H9 (cell line): ENCODE measurements at regions not wholly inside any gene's neighbourhood (a gene's known extent, or its start where the extent isn't known, plus 50 kb on each side); places are given as distances from the start of the nearest gene placed in this dataset.

Experiments used
- DNase-seq: peaks from one replicate; pipeline ENCODE4 v3.0.0-alpha.2; 2017
- H2AFZ ChIP-seq: one replicate; pipeline ENCODE4 v1.6.1; 2013; ENCODE audit warnings: mild to moderate bottlenecking, low read length, control low read depth, moderate library complexity
- H2AK5ac ChIP-seq: 2 replicates; pipeline ENCODE4 v1.6.1; 2013; ENCODE audit warnings: low read length, control low read depth, mixed read lengths; ENCODE audit not compliant: insufficient read length
- H2BK120ac ChIP-seq: one replicate; pipeline ENCODE4 v1.6.1; 2013; ENCODE audit warnings: low read depth, mild to moderate bottlenecking, low read length, control low read depth, inconsistent platforms; ENCODE audit not compliant: poor library complexity, severe bottlenecking
- H2BK12ac ChIP-seq: 2 replicates; pipeline ENCODE4 v1.6.1; 2013; ENCODE audit warnings: low read length, control low read depth, mixed read lengths, low read depth; ENCODE audit not compliant: insufficient read length
- H2BK15ac ChIP-seq: 2 replicates; pipeline ENCODE4 v1.6.1; 2013; ENCODE audit warnings: low read depth, low read length, control low read depth
- H2BK20ac ChIP-seq: one replicate; pipeline ENCODE4 v1.6.1; 2013; ENCODE audit warnings: low read depth, mild to moderate bottlenecking, low read length, control low read depth, inconsistent platforms; ENCODE audit not compliant: poor library complexity, severe bottlenecking
- H2BK5ac ChIP-seq: 2 replicates; pipeline ENCODE4 v1.6.1; 2013; ENCODE audit warnings: low read length, control low read depth, mixed read lengths; ENCODE audit not compliant: insufficient read length
- H3K14ac ChIP-seq: 2 replicates; pipeline ENCODE4 v1.6.1; 2013; ENCODE audit warnings: low read length, control low read depth; ENCODE audit not compliant: insufficient read depth
- H3K18ac ChIP-seq: 2 replicates; pipeline ENCODE4 v1.6.1; 2013; ENCODE audit warnings: low read depth, mild to moderate bottlenecking, mixed read lengths, low read length, control low read depth; ENCODE audit not compliant: insufficient read length
- H3K23ac ChIP-seq: 2 replicates; pipeline ENCODE4 v1.6.1; 2013; ENCODE audit warnings: low read length, control low read depth, mixed read lengths, low read depth; ENCODE audit not compliant: insufficient read length
- H3K23me2 ChIP-seq: 2 replicates; pipeline ENCODE4 v1.6.1; 2013; ENCODE audit warnings: low read depth, mild to moderate bottlenecking, mixed read lengths, low read length, control low read depth; ENCODE audit not compliant: insufficient read length, poor library complexity, severe bottlenecking
- H3K27ac ChIP-seq: 2 replicates; pipeline ENCODE4 v1.5.1; 2013; ENCODE audit warnings: low read length, control low read depth, mixed read lengths, low read depth; ENCODE audit not compliant: insufficient read length
- H3K27me3 ChIP-seq: 2 replicates; pipeline ENCODE4 v1.6.1; 2013; ENCODE audit warnings: low read length, control low read depth, inconsistent platforms; ENCODE audit not compliant: insufficient read depth
- H3K4ac ChIP-seq: 2 replicates; pipeline ENCODE4 v1.6.1; 2013; ENCODE audit warnings: low read depth, mild to moderate bottlenecking, control low read depth, inconsistent platforms, low read length, moderate library complexity
- H3K4me1 ChIP-seq: 2 replicates; pipeline ENCODE4 v1.6.1; 2013; ENCODE audit warnings: low read length, control low read depth, inconsistent platforms; ENCODE audit not compliant: insufficient read depth
- H3K4me2 ChIP-seq: 2 replicates; pipeline ENCODE4 v1.6.1; 2013; ENCODE audit warnings: low read length, control low read depth, mixed read lengths; ENCODE audit not compliant: insufficient read length, insufficient read depth
- H3K56ac ChIP-seq: 2 replicates; pipeline ENCODE4 v1.6.1; 2013; ENCODE audit warnings: low read depth, mild to moderate bottlenecking, mixed read lengths, low read length, control low read depth; ENCODE audit not compliant: insufficient read length
- H3K79me1 ChIP-seq: 2 replicates; pipeline ENCODE4 v1.6.1; 2013; ENCODE audit warnings: low read depth, mild to moderate bottlenecking, moderate library complexity, low read length, control low read depth, inconsistent platforms; ENCODE audit not compliant: insufficient read depth, poor library complexity, severe bottlenecking
- H3K79me2 ChIP-seq: 2 replicates; pipeline ENCODE4 v1.6.1; 2013; ENCODE audit warnings: low read length, control low read depth, inconsistent platforms; ENCODE audit not compliant: insufficient read depth
- H3K9ac ChIP-seq: 2 replicates; pipeline ENCODE4 v1.6.1; 2013; ENCODE audit warnings: low read length, control low read depth, mixed read lengths; ENCODE audit not compliant: insufficient read length; ENCODE audit errors: extremely low read depth
- H3K9me3 ChIP-seq: one replicate; pipeline ENCODE4 v1.6.1; 2013; ENCODE audit warnings: low read depth, low read length, inconsistent platforms; ENCODE audit not compliant: control insufficient read depth
- H3T11ph ChIP-seq: one replicate; pipeline ENCODE4 v1.6.1; 2013; ENCODE audit warnings: mild to moderate bottlenecking, low read length, control low read depth, inconsistent platforms
- H4K20me1 ChIP-seq: one replicate; pipeline ENCODE4 v1.6.1; 2013; ENCODE audit not compliant: control insufficient read depth, insufficient read length, insufficient read depth
- H4K5ac ChIP-seq: 2 replicates; pipeline ENCODE4 v1.6.1; 2013; ENCODE audit warnings: low read depth, mild to moderate bottlenecking, mixed read lengths, low read length, control low read depth; ENCODE audit not compliant: insufficient read length
- H4K8ac ChIP-seq: replicated peaks from 2 replicates; pipeline ENCODE4 v1.6.1; 2013; ENCODE audit warnings: low read length, control low read depth, mixed read lengths, low read depth; ENCODE audit not compliant: insufficient read length
- H4K91ac ChIP-seq: 2 replicates; pipeline ENCODE4 v1.6.1; 2013; ENCODE audit warnings: low read depth, mild to moderate bottlenecking, moderate library complexity, mixed read lengths, low read length, control low read depth; ENCODE audit not compliant: insufficient read length
- H3K27ac Mint-ChIP-seq, 3 experiments: 2 replicates in 2 of 3; 3 replicates in 1 of 3; pipeline ENCODE4 v1.8.0; 2020 to 2021; ENCODE audit warnings: mixed read lengths in 3 of 3, mild to moderate bottlenecking in 1 of 3, moderate library complexity in 1 of 3
- H3K27me3 Mint-ChIP-seq: 2 replicates; pipeline ENCODE4 v1.8.0; 2021; ENCODE audit warnings: low read depth, mild to moderate bottlenecking, moderate library complexity, mixed read lengths
- H3K36me3 Mint-ChIP-seq, 3 experiments: 2 replicates in 2 of 3; 3 replicates in 1 of 3; pipeline ENCODE4 v1.8.0; 2020 to 2021; ENCODE audit warnings: low read depth in 3 of 3, mixed read lengths in 3 of 3; ENCODE audit not compliant: insufficient read depth in 1 of 3
- H3K4me1 Mint-ChIP-seq, 2 experiments: 2 replicates each; pipeline ENCODE4 v1.8.0; 2020; ENCODE audit warnings: mixed read lengths in 2 of 2
- H3K4me3 Mint-ChIP-seq, 2 experiments: 2 replicates in 1 of 2; 3 replicates in 1 of 2; pipeline ENCODE4 v1.8.0; 2020 to 2021; ENCODE audit warnings: mild to moderate bottlenecking in 2 of 2, mixed read lengths in 2 of 2, moderate library complexity in 1 of 2
- H3K9me3 Mint-ChIP-seq, 2 experiments: 2 replicates in 1 of 2; 3 replicates in 1 of 2; pipeline ENCODE4 v1.8.0; 2020; ENCODE audit warnings: mild to moderate bottlenecking in 2 of 2, mixed read lengths in 2 of 2, moderate library complexity in 1 of 2
- CTCF ChIP-seq: fragments of 200-600 bp; sonication (generic); conservative IDR thresholded peaks from 3 replicates; pipeline ENCODE4 v1.8.0; 2021; ENCODE audit warnings: antibody characterized with exemption, mild to moderate bottlenecking
- WGBS: extraction: QIAGEN DNeasy Blood & Tissue Kit; methylation state at CpG from one replicate; pipeline ENCODE4 v1.1.7; 2013; ENCODE audit warnings: missing lambda C conversion rate, low lambda C conversion rate, mixed read lengths; ENCODE audit not compliant: insufficient read length; ENCODE audit errors: extremely low coverage; 5-methylcytosine and 5-hydroxymethylcytosine counted together

GRCh38 chr18:78711316-78711715, 268.3 kb upstream of the SALL3 start:
- Histone ChIP-seq H3K9ac (no peak overlapping the region), H3K18ac (no peak overlapping the region), H3K23me2 (peaks cover 4% of the 10 kb centered on the region), H3T11ph (no peak overlapping the region), H3K4ac (no peak overlapping the region), H2AFZ (no peak overlapping the region), H3K79me2 (no peaks in the 10 kb centered on the region), H2BK5ac (no peak overlapping the region), H3K79me1 (no peaks in the 10 kb centered on the region), H3K14ac (no peak overlapping the region), H3K4me1 (no peaks in the 10 kb centered on the region), H2BK12ac (no peak overlapping the region), H2BK20ac (no peak overlapping the region), H4K8ac (no peak overlapping the region), H4K20me1 (no peaks in the 10 kb centered on the region), H4K5ac (no peak overlapping the region), H3K56ac (no peak overlapping the region), H3K9me3 (peaks cover 11% of the 10 kb centered on the region), H2BK120ac (no peak overlapping the region), H3K23ac (no peak overlapping the region), H3K27me3 (no peaks in the 10 kb centered on the region), H3K4me2 (no peak overlapping the region), H3K27ac (no peak overlapping the region), H2BK15ac (no peak overlapping the region), H4K91ac (no peak overlapping the region), H2AK5ac (no peak overlapping the region)
- WGBS: no CpG with 5 or more reads among the region's 8 CpGs
- peaks cover 5% of the 10 kb centered on the region for H3K27me3 Mint-ChIP-seq
- H3K36me3 Mint-ChIP-seq: peaks cover 6 to 14% (median 8%) of the 10 kb centered on the region in 3 experiments; a peak in 6 of 7 replicates
- no peak for TF ChIP-seq CTCF
- H3K9me3 Mint-ChIP-seq: peaks cover 16 to 19% of the 10 kb centered on the region in 2 experiments
- no peak overlapping the region for H3K27ac Mint-ChIP-seq
- no peak overlapping the region for H3K4me3 Mint-ChIP-seq
- no peaks in the 10 kb centered on the region for H3K4me1 Mint-ChIP-seq
- no peak for DNase-seq
